Memory B cell (primary cell): ENCODE measurements at regions not wholly inside any gene's neighbourhood (a gene's known extent, or its start where the extent isn't known, plus 50 kb on each side); places are given as distances from the start of the nearest gene placed in this dataset.

ENCODE experiments used
- ATAC-seq: fragments of 150-1000 bp; cut with Tn5 transposase; 2 replicates; pipeline ENCODE4 v1.10.0; 2021; ENCODE audit warnings: low read depth, mild to moderate bottlenecking, moderate library complexity
- DNase-seq, 2 donors: peaks; one replicate each; pipeline ENCODE4 v3.0.0; 2022; ENCODE audit warnings: low spot score in 2 of 2
- H3K27ac Mint-ChIP-seq: one replicate; pipeline ENCODE4 v1.8.0; 2022; ENCODE audit warnings: mild to moderate bottlenecking, moderate library complexity, mixed read lengths
- H3K27me3 Mint-ChIP-seq: one replicate; pipeline ENCODE4 v1.8.0; 2022; ENCODE audit warnings: mixed read lengths
- H3K36me3 Mint-ChIP-seq: one replicate; pipeline ENCODE4 v1.8.0; 2022; ENCODE audit warnings: mild to moderate bottlenecking, mixed read lengths
- H3K4me1 Mint-ChIP-seq: one replicate; pipeline ENCODE4 v1.8.0; 2022; ENCODE audit warnings: mixed read lengths
- H3K4me3 Mint-ChIP-seq: one replicate; pipeline ENCODE4 v1.8.0; 2022; ENCODE audit warnings: mild to moderate bottlenecking, moderate library complexity, mixed read lengths
- H3K9me3 Mint-ChIP-seq: one replicate; pipeline ENCODE4 v1.8.0; 2022; ENCODE audit warnings: mixed read lengths

DNA sequence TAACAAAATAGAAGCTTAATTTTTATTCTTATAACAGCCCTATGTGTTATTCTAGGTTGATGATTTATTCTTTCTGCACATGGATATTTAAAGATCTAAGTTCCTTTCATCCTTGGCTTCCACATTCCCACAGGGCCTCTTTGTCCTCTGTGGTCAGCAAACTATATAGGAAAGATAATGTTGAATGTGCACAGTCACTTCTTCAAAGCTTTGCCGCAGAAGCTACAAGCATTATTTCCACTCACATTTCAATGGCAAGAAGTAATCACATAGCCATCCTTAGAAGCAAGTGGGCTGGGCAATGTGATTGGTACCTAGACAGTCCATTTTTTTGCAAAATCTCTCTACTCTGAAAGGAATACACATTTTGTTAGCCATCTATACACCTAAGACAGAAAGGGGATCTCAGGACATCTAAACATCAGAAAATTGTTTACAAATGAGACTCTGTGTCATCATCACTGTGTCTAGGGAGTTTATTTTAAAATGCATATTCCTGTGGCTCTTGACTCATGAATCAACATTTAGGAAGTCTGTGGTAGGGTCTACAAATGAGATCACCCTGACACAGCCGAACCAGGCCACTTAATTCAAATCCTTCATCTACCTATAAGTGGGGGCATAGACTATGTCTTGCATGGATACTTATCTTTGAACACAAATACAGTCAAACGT lies 1060.5 kb downstream of the XPNPEP1 start:
- Mint-ChIP-seq H3K36me3 (no peaks in the 10 kb centered on the region), H3K27ac (no peak overlapping the region), H3K27me3 (no peaks in the 10 kb centered on the region), H3K9me3 (no peaks in the 10 kb centered on the region), H3K4me3 (no peak overlapping the region), H3K4me1 (no peaks in the 10 kb centered on the region)
- ATAC-seq = no peak
- DNase-seq = no peak

DNA sequence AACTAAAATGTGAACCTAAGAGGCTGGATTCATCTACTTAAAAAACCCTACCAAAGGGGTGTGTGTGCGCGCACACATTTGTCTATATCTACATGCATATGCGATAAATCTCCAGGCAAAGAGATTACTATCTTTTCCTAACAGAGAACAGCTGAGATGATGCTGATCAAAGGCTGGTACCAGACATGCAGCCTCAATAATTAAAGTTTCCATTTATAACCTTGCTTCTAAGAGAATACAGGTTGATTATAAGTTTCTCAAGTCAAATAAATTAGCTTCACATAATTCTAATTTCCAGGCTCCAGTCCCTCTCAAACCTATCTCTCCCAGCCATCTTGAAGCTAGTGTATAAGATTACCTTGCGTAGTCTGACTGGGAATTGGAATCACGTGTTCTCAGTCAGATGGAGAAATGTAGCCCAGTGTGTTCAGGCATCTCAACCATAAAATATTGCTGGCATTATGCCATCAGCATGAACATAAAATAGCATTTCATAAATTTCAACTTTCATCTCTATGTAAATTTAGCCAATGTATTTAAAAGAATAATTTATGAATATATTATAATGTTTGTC lies 1062.0 kb downstream of the XPNPEP1 start:
- DNase-seq (no peak), ATAC-seq (no peak)
- H3K4me3 Mint-ChIP-seq = no peak overlapping the region
- no peaks in the 10 kb centered on the region for H3K4me1 Mint-ChIP-seq
- H3K27me3 Mint-ChIP-seq = no peaks in the 10 kb centered on the region
- H3K36me3 Mint-ChIP-seq = no peaks in the 10 kb centered on the region
- no peaks in the 10 kb centered on the region for H3K9me3 Mint-ChIP-seq
- no peak overlapping the region for H3K27ac Mint-ChIP-seq

DNA sequence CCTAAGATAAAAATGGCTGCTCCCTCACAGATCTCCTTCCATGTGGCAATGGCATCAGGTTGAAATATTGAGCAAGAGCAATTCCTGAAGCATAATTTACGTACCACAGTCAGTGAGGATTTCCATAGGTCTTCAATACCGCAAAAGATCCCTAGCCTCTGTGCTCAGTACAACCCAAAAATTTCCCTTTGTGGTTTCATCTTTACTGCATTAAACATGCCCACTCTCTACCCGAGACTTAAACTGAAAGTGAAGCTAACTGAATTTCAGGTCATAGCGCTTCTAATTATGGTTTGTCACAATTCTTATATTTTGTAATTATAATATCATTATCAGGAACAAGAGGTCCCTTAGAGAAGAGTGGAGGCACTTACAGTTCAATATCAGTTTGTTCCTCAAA lies 1071.1 kb downstream of the XPNPEP1 start:
- H3K9me3 Mint-ChIP-seq = no peaks in the 10 kb centered on the region
- peak in 1 of 2 donors; percentile 1 for DNase-seq
- no peak overlapping the region for H3K27ac Mint-ChIP-seq
- ATAC-seq = peak; percentile 68
- peaks cover 2% of the 10 kb centered on the region for H3K27me3 Mint-ChIP-seq
- peaks cover 22% of the 10 kb centered on the region for H3K4me1 Mint-ChIP-seq
- H3K4me3 Mint-ChIP-seq = peak overlapping the region; percentile 67
- no peaks in the 10 kb centered on the region for H3K36me3 Mint-ChIP-seq

DNA sequence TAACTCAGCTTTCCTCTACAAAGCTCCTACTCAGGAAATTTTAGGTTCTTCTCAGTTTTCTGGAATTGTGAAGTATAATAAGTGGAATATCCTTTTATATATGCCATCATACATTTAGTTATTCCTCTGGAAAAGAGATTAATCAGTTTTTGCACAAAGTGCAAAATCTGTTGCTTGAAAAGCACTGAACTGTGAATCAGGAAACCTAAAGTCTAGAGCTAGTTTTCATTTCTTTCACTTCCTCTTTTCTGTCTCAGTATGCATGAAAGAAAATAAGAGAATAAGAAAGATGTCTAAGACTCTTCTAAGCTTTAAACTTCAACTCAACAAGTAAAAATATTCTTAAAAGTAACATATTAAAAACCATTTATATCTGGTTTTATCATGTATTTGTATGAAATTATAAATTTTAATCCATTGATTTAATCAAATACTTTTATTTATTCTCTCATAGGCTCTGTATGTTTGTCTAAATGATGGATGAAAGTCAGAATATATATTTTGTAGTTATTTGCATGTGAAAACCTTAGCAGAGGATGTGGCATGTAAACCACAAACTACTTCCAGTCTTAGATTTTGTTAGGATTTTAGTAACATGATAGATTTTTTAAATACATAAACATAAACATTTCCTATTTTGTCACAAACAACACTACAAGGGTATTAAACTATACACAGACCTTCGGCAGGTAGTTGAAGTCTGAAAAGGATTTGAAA lies 1073.0 kb downstream of the XPNPEP1 start:
- peak in 1 of 2 donors; percentile 4 for DNase-seq
- ATAC-seq = peak; percentile 84
- Mint-ChIP-seq H3K27ac (no peak overlapping the region), H3K9me3 (no peaks in the 10 kb centered on the region), H3K4me3 (peak overlapping the region; percentile 37), H3K36me3 (no peaks in the 10 kb centered on the region), H3K4me1 (peaks cover 22% of the 10 kb centered on the region), H3K27me3 (peaks cover 4% of the 10 kb centered on the region)

DNA sequence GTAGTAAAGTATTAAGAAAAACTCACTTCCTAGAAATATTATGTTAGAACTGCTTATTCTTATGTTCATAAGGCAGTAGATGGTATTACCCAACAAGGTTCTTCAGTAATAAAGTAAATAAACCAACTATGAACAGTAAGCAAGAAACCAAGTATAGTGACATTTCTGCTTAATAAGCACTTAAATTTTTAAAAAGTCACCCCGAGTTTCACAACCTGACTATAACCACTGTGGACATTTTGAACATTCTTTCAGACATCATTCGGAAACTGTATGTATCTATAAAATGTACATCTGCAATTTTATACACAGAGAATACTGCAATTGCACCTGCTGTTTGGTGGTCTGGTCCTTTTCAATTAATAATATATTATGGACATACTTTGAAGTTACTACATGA lies 1073.6 kb downstream of the XPNPEP1 start:
- DNase-seq = no peak
- Mint-ChIP-seq H3K27ac (no peak overlapping the region), H3K4me1 (peaks cover 22% of the 10 kb centered on the region), H3K27me3 (peaks cover 4% of the 10 kb centered on the region), H3K9me3 (no peaks in the 10 kb centered on the region), H3K36me3 (no peaks in the 10 kb centered on the region), H3K4me3 (no peak overlapping the region)
- ATAC-seq = no peak

DNA sequence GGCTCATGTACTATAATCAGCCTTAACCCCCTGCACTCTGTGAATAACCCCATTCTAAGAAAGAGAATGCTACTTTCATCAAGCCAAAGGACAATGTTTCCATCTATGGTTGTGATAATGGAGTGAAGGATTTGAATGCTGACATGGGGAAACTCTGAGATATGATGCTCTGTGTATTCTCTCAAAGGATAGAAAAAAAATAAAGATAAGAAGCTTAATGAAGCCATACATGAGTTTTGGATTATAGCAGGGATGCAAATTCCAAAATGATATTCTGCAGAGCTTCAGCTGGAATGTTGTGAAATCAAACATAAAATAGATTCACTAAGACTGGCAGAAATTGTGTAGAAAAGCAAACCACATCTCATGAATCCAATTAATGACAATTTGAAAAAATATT lies 1074.1 kb downstream of the XPNPEP1 start:
- Mint-ChIP-seq H3K4me3 (no peak overlapping the region), H3K27ac (no peak overlapping the region), H3K36me3 (no peaks in the 10 kb centered on the region), H3K27me3 (peaks cover 4% of the 10 kb centered on the region), H3K4me1 (peaks cover 22% of the 10 kb centered on the region), H3K9me3 (no peaks in the 10 kb centered on the region)
- ATAC-seq (no peak), DNase-seq (no peak)

DNA sequence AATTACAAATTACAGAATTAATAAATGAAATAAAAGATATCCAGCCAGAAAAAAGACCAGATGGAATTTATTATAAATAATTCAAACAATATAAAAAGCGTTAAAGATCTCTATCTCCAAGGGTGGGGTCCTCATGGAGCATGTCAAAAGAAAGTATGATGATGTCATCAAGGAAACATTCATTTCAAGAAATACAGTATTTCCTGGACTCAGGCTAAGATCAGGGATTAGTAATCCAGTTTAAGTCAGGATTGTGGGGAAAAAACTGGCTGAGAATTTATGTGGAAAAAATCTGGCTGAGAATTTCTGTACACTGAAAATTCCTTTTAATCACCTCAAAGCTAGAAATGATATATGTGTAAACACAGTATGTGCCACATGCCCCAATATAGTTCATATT lies 1075.3 kb downstream of the XPNPEP1 start:
- Mint-ChIP-seq H3K9me3 (no peaks in the 10 kb centered on the region), H3K4me1 (peaks cover 22% of the 10 kb centered on the region), H3K4me3 (no peak overlapping the region), H3K27ac (no peak overlapping the region), H3K27me3 (peaks cover 5% of the 10 kb centered on the region), H3K36me3 (no peaks in the 10 kb centered on the region)
- DNase-seq (no peak), ATAC-seq (no peak)

DNA sequence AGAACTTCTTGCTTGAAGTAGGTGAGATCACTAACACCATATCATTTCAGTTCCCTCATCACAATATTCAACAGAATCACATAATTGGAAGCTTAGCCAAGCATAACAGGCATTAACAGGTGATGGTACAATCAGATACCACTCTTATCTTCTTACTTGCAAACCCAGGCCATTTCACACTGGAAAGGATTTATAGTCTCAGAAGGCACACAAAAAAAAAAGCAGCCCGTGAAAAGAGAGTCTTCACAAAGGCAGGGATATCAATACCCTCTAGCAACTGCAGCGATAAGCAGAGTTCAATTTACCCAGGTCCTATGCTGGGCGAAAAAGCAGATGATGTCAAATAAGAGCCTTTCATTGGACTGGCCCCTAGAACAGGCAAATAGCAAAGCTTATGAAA lies 1082.4 kb downstream of the XPNPEP1 start:
- Mint-ChIP-seq H3K27me3 (peaks cover 3% of the 10 kb centered on the region), H3K36me3 (no peaks in the 10 kb centered on the region), H3K9me3 (no peaks in the 10 kb centered on the region), H3K4me3 (no peak overlapping the region), H3K27ac (no peak overlapping the region), H3K4me1 (no peaks in the 10 kb centered on the region)
- ATAC-seq (no peak), DNase-seq (no peak)

DNA sequence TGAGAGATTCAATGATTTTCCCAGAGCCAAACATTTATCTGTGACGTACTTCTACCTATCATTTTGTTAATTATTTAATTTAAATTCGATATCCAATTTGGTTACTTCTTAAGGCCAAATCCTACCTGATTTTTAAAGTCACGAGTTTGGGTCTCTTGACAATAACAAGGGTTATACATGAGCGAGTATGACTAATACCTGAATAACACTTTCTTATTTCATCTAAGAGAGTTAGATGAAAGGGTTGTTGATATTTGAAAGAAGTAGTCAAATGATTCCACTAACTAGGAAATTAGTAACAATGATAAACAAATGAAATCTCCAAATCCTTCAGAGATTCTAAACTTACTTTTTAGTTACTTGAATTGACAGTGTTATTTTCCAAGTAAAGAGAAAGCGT lies 1086.9 kb downstream of the XPNPEP1 start:
- H3K36me3 Mint-ChIP-seq = no peaks in the 10 kb centered on the region
- no peak for ATAC-seq
- DNase-seq = no peak
- no peaks in the 10 kb centered on the region for H3K9me3 Mint-ChIP-seq
- H3K27ac Mint-ChIP-seq = no peak overlapping the region
- no peaks in the 10 kb centered on the region for H3K27me3 Mint-ChIP-seq
- no peak overlapping the region for H3K4me3 Mint-ChIP-seq
- no peaks in the 10 kb centered on the region for H3K4me1 Mint-ChIP-seq

DNA sequence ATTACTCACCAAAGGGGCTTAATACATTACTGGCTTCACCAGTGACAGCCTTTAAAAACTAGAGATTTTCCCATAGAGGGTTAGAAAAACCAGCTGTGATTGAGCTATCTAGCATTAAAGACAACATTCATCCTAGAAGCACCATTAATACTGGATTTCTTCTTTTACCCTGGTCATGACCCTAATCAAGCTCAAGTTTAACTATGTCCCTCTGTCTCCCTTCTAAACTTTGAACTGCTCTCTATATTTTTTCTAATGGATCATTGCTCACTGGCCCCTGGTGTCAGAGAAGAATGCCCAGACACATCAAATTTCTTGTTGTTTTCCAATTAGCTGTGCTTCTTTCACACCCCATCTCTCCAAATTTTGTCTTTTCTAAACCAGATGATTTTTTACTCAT lies 1101.3 kb downstream of the XPNPEP1 start:
- no peak for ATAC-seq
- Mint-ChIP-seq H3K9me3 (no peaks in the 10 kb centered on the region), H3K27ac (no peak overlapping the region), H3K36me3 (no peaks in the 10 kb centered on the region), H3K4me3 (no peak overlapping the region), H3K4me1 (peaks cover 5% of the 10 kb centered on the region), H3K27me3 (peaks cover 1% of the 10 kb centered on the region)
- no peak for DNase-seq

DNA sequence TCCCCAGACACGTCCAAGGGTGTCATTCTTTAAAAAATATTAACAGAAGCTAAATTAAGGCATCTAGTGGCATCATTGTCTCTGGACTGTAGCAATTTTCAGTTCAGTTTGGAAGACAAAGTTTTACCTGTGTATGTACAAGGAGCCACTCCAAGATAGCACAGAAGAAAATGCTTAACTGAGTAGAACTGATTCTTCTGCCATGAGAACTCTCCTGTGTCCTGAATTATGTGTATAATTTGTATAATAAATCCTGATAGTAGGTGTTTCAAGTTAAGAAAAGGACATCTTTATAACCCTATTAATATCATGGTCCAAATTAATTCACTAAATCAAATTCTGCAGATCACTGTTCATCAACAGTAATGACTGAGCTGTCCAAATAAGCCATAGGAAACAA lies 1104.0 kb downstream of the XPNPEP1 start:
- Mint-ChIP-seq H3K4me1 (no peaks in the 10 kb centered on the region), H3K9me3 (no peaks in the 10 kb centered on the region), H3K36me3 (no peaks in the 10 kb centered on the region), H3K4me3 (no peak overlapping the region), H3K27me3 (no peaks in the 10 kb centered on the region), H3K27ac (no peak overlapping the region)
- ATAC-seq (no peak), DNase-seq (no peak)

DNA sequence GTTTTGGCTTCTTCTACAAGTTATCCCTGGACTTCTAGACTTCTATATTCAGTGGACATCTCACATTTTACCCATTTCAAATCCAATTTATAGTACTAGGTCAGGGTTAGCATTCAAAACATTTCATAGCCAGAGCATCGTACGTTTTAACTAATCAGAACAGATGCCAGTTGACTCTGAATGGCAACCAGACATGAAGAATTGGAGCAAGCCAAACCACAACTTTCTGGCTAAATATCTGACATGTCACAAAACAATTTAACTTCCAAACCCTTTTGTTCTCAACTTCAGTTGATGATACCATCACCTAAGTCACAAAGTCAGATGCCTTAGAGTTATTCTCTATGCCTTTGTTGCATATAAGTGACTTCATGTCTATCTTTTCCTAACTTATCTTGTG lies 1105.7 kb downstream of the XPNPEP1 start:
- Mint-ChIP-seq H3K27me3 (no peaks in the 10 kb centered on the region), H3K36me3 (no peaks in the 10 kb centered on the region), H3K4me3 (no peak overlapping the region), H3K27ac (no peak overlapping the region), H3K4me1 (no peaks in the 10 kb centered on the region), H3K9me3 (no peaks in the 10 kb centered on the region)
- no peak for DNase-seq
- ATAC-seq = no peak

DNA sequence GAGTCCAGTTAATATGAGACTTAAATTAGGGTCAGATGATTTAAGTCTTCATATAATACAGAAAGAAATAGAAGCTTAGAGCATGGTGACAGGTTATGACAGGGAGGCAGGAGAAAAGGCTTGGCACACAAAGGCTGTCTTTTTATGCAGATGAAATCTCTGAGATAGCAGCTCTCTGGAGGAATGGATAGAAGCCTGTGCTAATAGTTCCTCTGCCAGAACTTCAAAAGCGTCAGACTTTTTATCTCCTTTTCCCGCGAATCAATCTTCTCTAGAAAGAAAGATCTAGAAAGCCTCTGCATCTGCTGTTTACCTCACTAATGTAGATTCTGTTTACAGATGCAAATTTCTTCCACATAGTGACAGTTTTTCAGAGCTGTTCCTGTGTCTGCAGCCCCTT lies 1106.2 kb downstream of the XPNPEP1 start:
- no peaks in the 10 kb centered on the region for H3K27me3 Mint-ChIP-seq
- ATAC-seq = no peak
- no peak overlapping the region for H3K27ac Mint-ChIP-seq
- no peaks in the 10 kb centered on the region for H3K9me3 Mint-ChIP-seq
- no peak for DNase-seq
- H3K36me3 Mint-ChIP-seq = no peaks in the 10 kb centered on the region
- H3K4me3 Mint-ChIP-seq = no peak overlapping the region
- no peaks in the 10 kb centered on the region for H3K4me1 Mint-ChIP-seq

DNA sequence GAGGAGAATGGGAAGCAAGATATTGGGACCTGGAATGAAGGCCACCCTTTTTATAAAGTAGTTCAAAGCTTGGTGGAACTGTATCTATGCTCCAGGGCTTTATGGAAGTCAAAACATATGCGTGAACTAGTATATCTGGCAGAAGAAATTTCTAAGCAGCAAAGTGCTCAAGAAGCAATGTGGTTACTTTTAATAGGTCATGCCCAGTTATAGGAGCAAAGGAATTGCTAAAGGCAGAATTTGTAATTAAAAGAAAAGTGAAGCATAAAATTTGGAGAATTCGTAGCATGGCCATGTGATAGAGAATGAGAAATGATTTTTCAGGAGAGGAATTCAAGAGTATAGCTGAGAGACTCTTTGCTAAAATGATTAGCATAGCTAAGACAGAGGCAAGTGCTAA lies 1110.4 kb downstream of the XPNPEP1 start:
- ATAC-seq (no peak), DNase-seq (no peak)
- Mint-ChIP-seq H3K9me3 (no peaks in the 10 kb centered on the region), H3K27me3 (no peaks in the 10 kb centered on the region), H3K4me1 (no peaks in the 10 kb centered on the region), H3K36me3 (no peaks in the 10 kb centered on the region), H3K4me3 (no peak overlapping the region), H3K27ac (no peak overlapping the region)

DNA sequence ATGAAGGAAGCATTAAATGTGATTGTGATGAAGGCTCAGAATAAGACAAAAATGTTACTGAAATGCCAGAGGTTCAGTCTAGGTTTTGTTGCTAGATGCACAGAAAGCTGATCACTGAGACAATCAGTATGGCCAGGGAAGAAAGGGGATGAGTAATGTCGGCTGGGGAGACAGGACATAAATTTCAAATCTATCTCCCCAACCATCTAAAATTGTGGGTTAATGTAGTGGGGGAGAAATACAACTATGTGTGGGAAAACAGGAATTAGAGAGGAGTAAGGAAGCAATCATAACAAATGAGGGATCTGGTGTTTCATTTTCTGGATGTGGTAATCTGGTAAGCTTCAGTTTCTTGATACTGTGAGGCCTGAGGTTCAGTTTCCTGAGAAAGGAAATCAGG lies 1111.0 kb downstream of the XPNPEP1 start:
- H3K4me3 Mint-ChIP-seq = no peak overlapping the region
- H3K27me3 Mint-ChIP-seq = no peaks in the 10 kb centered on the region
- H3K36me3 Mint-ChIP-seq = no peaks in the 10 kb centered on the region
- ATAC-seq = no peak
- no peaks in the 10 kb centered on the region for H3K4me1 Mint-ChIP-seq
- H3K9me3 Mint-ChIP-seq = no peaks in the 10 kb centered on the region
- H3K27ac Mint-ChIP-seq = no peak overlapping the region
- DNase-seq = no peak
